ENCODE measurements at regions not wholly inside any gene's neighbourhood (a gene's known extent, or its start where the extent isn't known, plus 50 kb on each side); places are given as distances from the start of the nearest gene placed in this dataset.

GRCh38 chr6:164532198-164533044 lies 777.0 kb downstream of the C6orf118 start:
- no peak overlapping the region for H3K4me3 ChIP-seq (ENCODE audit: low read depth, low read length)
- DNase-seq (ENCODE audit: low read depth) = no peak
- no peaks in the 10 kb centered on the region for H3K36me3 ChIP-seq (ENCODE audit: control insufficient read depth, insufficient read depth, low read length)
- H3K27me3 ChIP-seq (ENCODE audit: control insufficient read depth, insufficient read depth, low read length) = no peaks in the 10 kb centered on the region
- TF ChIP-seq CTCF (IDR thresholded peaks at IDR 0.05; ENCODE audit: insufficient read depth, low read length, poor library complexity, severe bottlenecking) = no peak

GRCh38 chr6:164531736-164532135 lies 777.7 kb downstream of the C6orf118 start:
- Histone ChIP-seq H3K27me3 (ENCODE audit: control insufficient read depth, insufficient read depth, low read length) (no peaks in the 10 kb centered on the region), H3K4me3 (ENCODE audit: low read depth, low read length) (no peak overlapping the region), H3K36me3 (ENCODE audit: control insufficient read depth, insufficient read depth, low read length) (no peaks in the 10 kb centered on the region)
- TF ChIP-seq CTCF (IDR thresholded peaks at IDR 0.05; ENCODE audit: insufficient read depth, low read length, poor library complexity, severe bottlenecking) = no peak
- DNase-seq (ENCODE audit: low read depth) = no peak

- H3K27me3 ChIP-seq (ENCODE audit: control insufficient read depth, insufficient read depth, low read length) = no peaks in the 10 kb centered on the region
- no peak for DNase-seq (ENCODE audit: low read depth)
- H3K4me3 ChIP-seq (ENCODE audit: low read depth, low read length) = no peak overlapping the region
Measured at GRCh38 chr6:164528539-164528938, 780.9 kb downstream of the C6orf118 start.

GRCh38 chr6:164523087-164523654 lies 786.2 kb downstream of the C6orf118 start:
- Histone ChIP-seq H3K27me3 (ENCODE audit: control insufficient read depth, insufficient read depth, low read length) (no peaks in the 10 kb centered on the region), H3K4me3 (ENCODE audit: low read depth, low read length) (no peak overlapping the region), H3K36me3 (ENCODE audit: control insufficient read depth, insufficient read depth, low read length) (no peaks in the 10 kb centered on the region)
- no peak for DNase-seq (ENCODE audit: low read depth)
- no peak for TF ChIP-seq CTCF (IDR thresholded peaks at IDR 0.05; ENCODE audit: insufficient read depth, low read length, poor library complexity, severe bottlenecking)

More at GRCh38 chr6:164528539-164528938, 780.9 kb downstream of the C6orf118 start:
- TF ChIP-seq CTCF (IDR thresholded peaks at IDR 0.05; ENCODE audit: insufficient read depth, low read length, poor library complexity, severe bottlenecking) = no peak
- H3K36me3 ChIP-seq (ENCODE audit: control insufficient read depth, insufficient read depth, low read length) = no peaks in the 10 kb centered on the region

GRCh38 chr6:164520916-164521315 lies 788.5 kb downstream of the C6orf118 start:
- no peak for DNase-seq (ENCODE audit: low read depth)
- no peak overlapping the region for H3K4me3 ChIP-seq (ENCODE audit: low read depth, low read length)
- H3K27me3 ChIP-seq (ENCODE audit: control insufficient read depth, insufficient read depth, low read length) = no peaks in the 10 kb centered on the region
- TF ChIP-seq CTCF (IDR thresholded peaks at IDR 0.05; ENCODE audit: insufficient read depth, low read length, poor library complexity, severe bottlenecking) = no peak
- H3K36me3 ChIP-seq (ENCODE audit: control insufficient read depth, insufficient read depth, low read length) = no peaks in the 10 kb centered on the region
